PC-9 (cell line): ENCODE measurements at regions not wholly inside any gene's neighbourhood (a gene's known extent, or its start where the extent isn't known, plus 50 kb on each side); places are given as distances from the start of the nearest gene placed in this dataset.

Source experiments
- BruUV-seq: library from RNA; stranded (reverse); fragments of 400-500 nt; replicated peaks from 2 replicates; lab custom pipeline; 2021; lab: Mats Ljungman, UMichigan
- CTCF ChIA-PET: fragments of 300-600 bp; sonication (Branson Sonifier 250); formaldehyde crosslinking; loops from one replicate; lab custom pipeline; 2022; ENCODE audit warnings: antibody characterized with exemption; lab: Charles Lee
- POLR2A ChIA-PET: fragments of 300-600 bp; sonication (Branson Sonifier 250); formaldehyde crosslinking; loops from one replicate; lab custom pipeline; 2022; ENCODE audit warnings: antibody characterized with exemption; ENCODE audit not compliant: unreplicated experiment; lab: Charles Lee
- DNase-seq, 2 experiments: peaks; one replicate each; pipeline versions ENCODE4 v3.0.0 to v3.0.0-alpha.2; 2015 to 2022; ENCODE audit warnings: mixed read lengths in 1 of 2
- H2AFZ ChIP-seq: fragments of 200-600 bp; sonication (generic); 2 replicates; pipeline ENCODE4 v1.8.1; 2017; ENCODE audit warnings: antibody characterized with exemption
- H3F3A ChIP-seq: fragments of 200-600 bp; sonication (generic); 2 replicates; pipeline ENCODE4 v1.8.1; 2017; ENCODE audit warnings: antibody characterized with exemption, mild to moderate bottlenecking, low read depth; ENCODE audit not compliant: insufficient read depth
- H3K27ac ChIP-seq: fragments of 200-600 bp; sonication (generic); 2 replicates; pipeline ENCODE4 v1.6.1; 2016; ENCODE audit warnings: mixed run types
- H3K27me3 ChIP-seq: fragments of 200-600 bp; sonication (generic); 2 replicates; pipeline ENCODE4 v1.6.1; 2016; ENCODE audit warnings: low read depth, mixed run types; ENCODE audit not compliant: insufficient read depth
- H3K36me3 ChIP-seq: fragments of 200-600 bp; sonication (generic); 2 replicates; pipeline ENCODE4 v1.6.1; 2016; ENCODE audit warnings: low read depth, mixed run types
- H3K4me1 ChIP-seq: fragments of 200-600 bp; sonication (generic); replicated peaks from 2 replicates; pipeline ENCODE4 v1.6.1; 2016; ENCODE audit warnings: mixed run types; ENCODE audit not compliant: insufficient read depth
- H3K4me2 ChIP-seq: fragments of 200-600 bp; sonication (generic); 2 replicates; pipeline ENCODE4 v1.6.1; 2017; ENCODE audit warnings: mixed run types
- H3K4me3 ChIP-seq: fragments of 200-600 bp; sonication (generic); 2 replicates; pipeline ENCODE4 v1.6.1; 2016; ENCODE audit warnings: mixed run types
- H3K79me2 ChIP-seq: fragments of 200-600 bp; sonication (generic); 2 replicates; pipeline ENCODE4 v1.6.1; 2017; ENCODE audit warnings: low read depth, mixed run types
- H3K9me2 ChIP-seq: fragments of 200-600 bp; sonication (generic); 2 replicates; pipeline ENCODE4 v1.8.1; 2017; ENCODE audit warnings: mild to moderate bottlenecking; ENCODE audit not compliant: insufficient read depth
- H3K9me3 ChIP-seq: fragments of 200-600 bp; sonication (generic); 2 replicates; pipeline ENCODE4 v1.8.1; 2016; ENCODE audit warnings: low read depth; ENCODE audit not compliant: insufficient read depth
- H4K20me1 ChIP-seq: fragments of 200-600 bp; sonication (generic); 2 replicates; pipeline ENCODE4 v1.8.1; 2017; ENCODE audit not compliant: insufficient read depth
- EZH2 ChIP-seq: fragments of 200-600 bp; sonication (generic); IDR thresholded peaks from 2 replicates; pipeline ENCODE4 v1.8.0; 2017; ENCODE audit warnings: antibody characterized with exemption, low read depth
- intact Hi-C: fragments of 100-400 bp; cut with micrococcal nuclease; formaldehyde crosslinking; loops from one replicate; pipeline ENCODE4 v1.10.0; 2022; ENCODE audit not compliant: unreplicated experiment
- TF ChIP-seq, protein P1 (sequence below): fragments of 200-600 bp; sonication (generic); conservative IDR thresholded peaks from 2 replicates; pipeline ENCODE4 v1.6.1; 2017; ENCODE audit warnings: mixed run types, antibody characterized with exemption, mild to moderate bottlenecking, moderate library complexity

DNA sequence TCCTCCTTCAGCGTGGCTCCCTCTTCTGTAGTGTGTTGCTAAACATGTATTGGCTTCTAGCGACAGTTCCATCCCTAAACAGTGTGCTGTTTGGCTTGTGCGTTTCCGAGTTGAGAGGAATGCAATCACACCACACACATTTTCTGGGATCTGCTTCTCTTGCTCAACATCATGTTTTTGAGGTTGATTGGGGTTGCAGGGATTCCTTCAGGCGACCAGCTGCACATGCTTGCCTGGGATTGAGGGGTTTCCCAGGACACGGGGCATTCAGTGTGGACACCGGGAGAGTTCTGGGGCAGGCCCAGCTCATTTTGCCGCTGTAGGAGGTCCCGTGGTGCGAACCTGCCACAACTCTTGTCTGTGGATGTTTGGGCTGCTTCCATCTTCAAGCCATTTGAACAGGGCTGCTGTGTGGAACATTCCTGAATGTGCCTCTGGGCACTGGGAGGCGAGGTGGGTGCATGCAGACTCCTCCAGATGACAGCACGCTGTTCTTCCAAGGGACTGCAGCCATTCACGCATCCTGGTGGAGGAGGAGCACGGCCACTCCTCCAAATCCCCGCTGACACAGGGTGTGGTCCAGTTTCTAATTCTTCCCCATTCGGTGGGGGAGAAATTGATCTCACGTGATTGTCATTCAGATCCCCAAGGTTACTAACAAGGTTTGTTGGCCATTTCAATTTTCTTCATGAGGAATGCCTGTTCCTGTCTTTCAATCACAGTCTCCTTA, 82.8 kb downstream of the PLXNA1 start:
- Histone ChIP-seq H3K79me2 (no peaks in the 10 kb centered on the region), H3K27me3 (peaks cover 13% of the 10 kb centered on the region; the same call in 1 of the 2 replicates), H3K36me3 (no peaks in the 10 kb centered on the region), H3F3A (no peaks in the 10 kb centered on the region), H3K9me3 (no peaks in the 10 kb centered on the region), H3K27ac (no peak overlapping the region), H2AFZ (no peak overlapping the region), H3K4me3 (no peak overlapping the region), H4K20me1 (no peaks in the 10 kb centered on the region), H3K4me1 (0 out of 2 replicates have a peak, but pooled peaks cover 5% of the 10 kb centered on the region), H3K9me2 (no peaks in the 10 kb centered on the region), H3K4me2 (no peak overlapping the region)
- no TSS peak for BruUV-seq
- ChIA-PET CTCF (no interaction called here), POLR2A (no interaction called here)
- DNase-seq = no peak
- TF ChIP-seq, protein P1, sequence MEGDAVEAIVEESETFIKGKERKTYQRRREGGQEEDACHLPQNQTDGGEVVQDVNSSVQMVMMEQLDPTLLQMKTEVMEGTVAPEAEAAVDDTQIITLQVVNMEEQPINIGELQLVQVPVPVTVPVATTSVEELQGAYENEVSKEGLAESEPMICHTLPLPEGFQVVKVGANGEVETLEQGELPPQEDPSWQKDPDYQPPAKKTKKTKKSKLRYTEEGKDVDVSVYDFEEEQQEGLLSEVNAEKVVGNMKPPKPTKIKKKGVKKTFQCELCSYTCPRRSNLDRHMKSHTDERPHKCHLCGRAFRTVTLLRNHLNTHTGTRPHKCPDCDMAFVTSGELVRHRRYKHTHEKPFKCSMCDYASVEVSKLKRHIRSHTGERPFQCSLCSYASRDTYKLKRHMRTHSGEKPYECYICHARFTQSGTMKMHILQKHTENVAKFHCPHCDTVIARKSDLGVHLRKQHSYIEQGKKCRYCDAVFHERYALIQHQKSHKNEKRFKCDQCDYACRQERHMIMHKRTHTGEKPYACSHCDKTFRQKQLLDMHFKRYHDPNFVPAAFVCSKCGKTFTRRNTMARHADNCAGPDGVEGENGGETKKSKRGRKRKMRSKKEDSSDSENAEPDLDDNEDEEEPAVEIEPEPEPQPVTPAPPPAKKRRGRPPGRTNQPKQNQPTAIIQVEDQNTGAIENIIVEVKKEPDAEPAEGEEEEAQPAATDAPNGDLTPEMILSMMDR = no peak
- no peak for TF ChIP-seq EZH2
- intact Hi-C loops = no loop called here

DNA sequence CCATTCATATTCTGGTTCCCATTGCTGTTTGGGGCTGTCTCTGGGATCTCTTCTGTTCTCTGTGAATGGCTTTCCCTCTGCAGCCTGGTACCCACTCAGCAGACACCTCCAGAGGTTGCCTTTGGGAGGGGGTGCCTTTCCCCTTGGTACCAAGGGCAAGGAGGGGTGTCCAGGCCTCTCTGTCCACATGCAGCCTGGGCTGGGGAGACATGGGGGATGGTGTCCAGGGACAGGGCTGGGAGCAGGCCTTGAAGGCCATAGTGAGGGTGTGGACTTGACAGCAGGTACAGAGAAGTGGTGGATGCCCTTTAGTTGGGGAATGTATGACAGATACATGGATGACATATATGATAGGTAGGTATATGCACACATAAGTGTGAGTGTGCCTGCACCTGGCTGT, 83.7 kb downstream of the PLXNA1 start:
- TF ChIP-seq, protein P1 = no peak
- no peak for TF ChIP-seq EZH2
- CTCF ChIA-PET = no interaction called here

DNA sequence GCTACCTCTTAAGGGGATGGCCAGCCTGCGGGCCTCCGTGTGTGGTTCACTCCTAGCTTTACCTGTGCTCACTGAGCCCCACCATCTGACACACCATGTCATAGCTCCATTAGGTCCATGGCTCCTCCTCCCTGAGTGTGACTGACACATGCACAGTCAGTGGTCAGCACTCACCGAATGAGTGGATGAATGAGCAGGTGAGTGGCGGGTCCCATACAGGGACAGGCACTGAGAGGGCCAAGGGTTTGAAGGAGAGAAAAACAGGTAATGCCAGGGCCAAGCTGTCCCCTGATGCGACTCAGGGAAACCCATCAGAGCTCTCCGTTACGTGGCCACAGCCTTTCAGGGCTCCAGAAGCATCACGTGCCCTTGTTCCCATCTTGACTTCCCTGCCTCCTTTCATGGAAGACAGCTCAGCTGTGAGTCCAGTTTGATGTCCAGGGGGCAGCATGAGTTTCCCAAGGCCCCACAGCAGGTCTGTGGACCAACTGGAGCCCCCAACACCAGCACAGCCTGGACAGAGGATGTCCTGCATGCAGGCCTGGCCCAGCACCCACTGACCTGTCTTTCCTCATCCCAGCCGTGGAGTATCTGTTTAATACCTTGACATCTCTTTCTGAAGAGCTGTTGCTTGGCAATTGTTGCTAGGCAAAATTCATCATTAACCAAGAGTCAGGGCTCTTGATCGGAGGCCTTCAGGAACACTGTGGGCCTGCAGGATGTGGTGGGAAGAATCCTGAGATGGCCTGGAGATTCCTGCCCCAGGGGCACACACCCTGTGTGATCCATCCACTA, 84.4 kb downstream of the PLXNA1 start:
- ChIA-PET POLR2A (interaction anchor here (0.8 kb wide), 1 partner anchor 24 kb away, joined by 4 read pairs; no protein-coding TSS in a partner anchor), CTCF (no interaction called here)

More for the DNA sequence above, 83.7 kb downstream of the PLXNA1 start:
- BruUV-seq = no TSS peak
- POLR2A ChIA-PET = no interaction called here
- H3K9me3 ChIP-seq = no peaks in the 10 kb centered on the region
- no peak for DNase-seq
- H2AFZ ChIP-seq = no peak overlapping the region
- H3F3A ChIP-seq = no peaks in the 10 kb centered on the region
- H3K9me2 ChIP-seq = no peaks in the 10 kb centered on the region
- intact Hi-C loops = no loop called here
- H3K79me2 ChIP-seq = no peaks in the 10 kb centered on the region
- H3K4me2 ChIP-seq = no peak overlapping the region
- no peak overlapping the region for H3K27ac ChIP-seq
- H3K27me3 ChIP-seq = peaks cover 13% of the 10 kb centered on the region; the same call in 1 of the 2 replicates
- H3K4me3 ChIP-seq = no peak overlapping the region
- H3K36me3 ChIP-seq = no peaks in the 10 kb centered on the region
- H3K4me1 ChIP-seq = 0 out of 2 replicates have a peak, but pooled peaks cover 5% of the 10 kb centered on the region
- H4K20me1 ChIP-seq = no peaks in the 10 kb centered on the region

More for the DNA sequence above, 84.4 kb downstream of the PLXNA1 start:
- peaks cover 13% of the 10 kb centered on the region; the same call in 1 of the 2 replicates for H3K27me3 ChIP-seq
- no peaks in the 10 kb centered on the region for H3K9me3 ChIP-seq
- H3K4me1 ChIP-seq = peaks cover 9% of the 10 kb centered on the region
- H3K27ac ChIP-seq = no peak overlapping the region
- no peaks in the 10 kb centered on the region for H4K20me1 ChIP-seq
- H3F3A ChIP-seq = no peaks in the 10 kb centered on the region
- TF ChIP-seq EZH2 = no peak
- TF ChIP-seq, protein P1 = no peak
- no peak overlapping the region for H3K4me3 ChIP-seq
- intact Hi-C loops = no loop called here
- no peaks in the 10 kb centered on the region for H3K79me2 ChIP-seq
- no peak overlapping the region for H2AFZ ChIP-seq
- DNase-seq = no peak
- no peaks in the 10 kb centered on the region for H3K36me3 ChIP-seq
- no peak overlapping the region for H3K4me2 ChIP-seq
- no peaks in the 10 kb centered on the region for H3K9me2 ChIP-seq
- no TSS peak for BruUV-seq
